ENCODE measurements at regions not wholly inside any gene's neighbourhood (a gene's known extent, or its start where the extent isn't known, plus 50 kb on each side); places are given as distances from the start of the nearest gene placed in this dataset.

- Mint-ChIP-seq H3K27ac (no peak overlapping the region), H3K4me1 (peaks cover 9 to 14% of the 10 kb centered on the region in 2 donors), H3K27me3 (ENCODE audit: low read depth in 3 of 3) (peaks cover 2 to 14% (median 11%) of the 10 kb centered on the region in 3 donors), H3K4me3 (no peak overlapping the region), H3K36me3 (peaks cover 0 to 7% (median 4%) of the 10 kb centered on the region in 3 donors), H3K9me3 (peaks cover 0 to 11% (median under 1%) of the 10 kb centered on the region in 6 donors)
- DNase-seq = no peak
Observed at GRCh38 chrX:39886282-39886681, 211.5 kb downstream of the BCOR start.

DNA sequence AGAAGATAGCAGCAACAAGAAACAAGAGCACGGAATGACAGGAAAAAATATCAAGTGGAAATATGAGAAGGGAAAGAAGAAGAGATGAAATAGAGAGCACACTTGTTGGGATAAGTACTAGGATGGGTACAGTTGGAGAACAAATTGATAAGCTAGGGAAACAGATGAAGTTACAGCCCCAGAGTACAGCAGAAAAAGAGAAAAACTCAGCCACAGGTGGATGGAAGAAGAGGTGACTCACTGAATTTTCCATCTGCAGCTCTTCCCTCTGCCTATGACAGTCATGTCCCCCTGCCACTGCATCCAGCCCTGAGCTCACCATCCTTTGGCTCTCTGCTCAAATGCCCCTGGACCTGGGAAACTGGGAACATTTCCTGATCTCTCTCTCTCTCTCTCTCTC is 209.0 kb downstream of the BCOR start:
- Mint-ChIP-seq H3K9me3 (peaks cover 0 to 3% (median 0%) of the 10 kb centered on the region in 6 donors), H3K27me3 (ENCODE audit: low read depth in 3 of 3) (peaks cover 2 to 15% (median 4%) of the 10 kb centered on the region in 3 donors), H3K4me3 (no peak overlapping the region)

GRCh38 chrX:39889704-39890103 is 208.1 kb downstream of the BCOR start:
- Mint-ChIP-seq H3K36me3 (peaks cover 0 to 4% (median 4%) of the 10 kb centered on the region in 3 donors), H3K27ac (no peak overlapping the region), H3K4me1 (peaks cover 2 to 6% of the 10 kb centered on the region in 2 donors), H3K27me3 (ENCODE audit: low read depth in 3 of 3) (peaks cover 2 to 16% (median 4%) of the 10 kb centered on the region in 3 donors), H3K9me3 (no peaks in the 10 kb centered on the region), H3K4me3 (no peak overlapping the region)
- no peak for DNase-seq

More for the DNA sequence above, 209.0 kb downstream of the BCOR start:
- Mint-ChIP-seq H3K36me3 (peaks cover 0 to 4% (median 4%) of the 10 kb centered on the region in 3 donors), H3K27ac (no peak overlapping the region), H3K4me1 (peaks cover 5 to 10% of the 10 kb centered on the region in 2 donors)
- no peak for DNase-seq

GRCh38 chrX:39890807-39891206 is 207.0 kb downstream of the BCOR start:
- Mint-ChIP-seq H3K4me1 (peaks cover 2 to 6% of the 10 kb centered on the region in 2 donors), H3K36me3 (peaks cover 0 to 4% (median 4%) of the 10 kb centered on the region in 3 donors), H3K9me3 (no peaks in the 10 kb centered on the region), H3K27me3 (ENCODE audit: low read depth in 3 of 3) (peaks cover 2 to 21% (median 4%) of the 10 kb centered on the region in 3 donors), H3K27ac (no peak overlapping the region), H3K4me3 (no peak overlapping the region)
- no peak for DNase-seq

GRCh38 chrX:39891781-39892180 is 206.0 kb downstream of the BCOR start:
- Mint-ChIP-seq H3K36me3 (peaks cover 0 to 4% (median 4%) of the 10 kb centered on the region in 3 donors), H3K27ac (no peak overlapping the region), H3K4me1 (peaks cover 2 to 6% of the 10 kb centered on the region in 2 donors), H3K27me3 (ENCODE audit: low read depth in 3 of 3) (peaks cover 2 to 21% (median 2%) of the 10 kb centered on the region in 3 donors), H3K9me3 (no peaks in the 10 kb centered on the region), H3K4me3 (no peak overlapping the region)
- no peak for DNase-seq

- H3K9me3 Mint-ChIP-seq = no peaks in the 10 kb centered on the region
- H3K4me3 Mint-ChIP-seq = no peak overlapping the region
- no peak overlapping the region for H3K27ac Mint-ChIP-seq
- peaks cover 0 to under 1% (median under 1%) of the 10 kb centered on the region in 3 donors for H3K36me3 Mint-ChIP-seq
- peaks cover 0 to 24% (median 2%) of the 10 kb centered on the region in 3 donors for H3K27me3 Mint-ChIP-seq (ENCODE audit: low read depth in 3 of 3)
- DNase-seq = no peak
- H3K4me1 Mint-ChIP-seq = peaks cover 2 to 6% of the 10 kb centered on the region in 2 donors
Observed at GRCh38 chrX:39893417-39894338, 204.1 kb downstream of the BCOR start.

DNA sequence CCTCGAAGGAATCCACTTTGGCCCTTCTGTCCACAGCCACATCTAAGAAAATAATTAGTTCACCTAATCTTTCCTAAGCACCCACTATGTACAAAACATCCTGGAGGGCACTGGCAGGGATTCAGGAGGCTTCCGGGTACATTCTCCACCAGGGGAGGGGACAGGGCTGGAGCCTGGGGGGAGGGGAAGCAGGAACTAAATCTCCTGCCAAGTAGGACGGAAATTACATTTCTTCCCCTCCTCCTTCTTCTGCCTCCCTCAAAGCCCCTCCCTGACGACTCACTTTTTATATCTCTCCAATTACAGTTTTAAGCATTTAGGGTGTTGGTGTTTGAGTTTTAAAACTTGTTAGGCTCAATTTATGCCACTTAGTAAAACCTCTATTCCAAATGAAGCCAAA is 203.1 kb downstream of the BCOR start:
- H3K4me3 Mint-ChIP-seq = no peak overlapping the region
- no peak for DNase-seq
- no peaks in the 10 kb centered on the region for H3K36me3 Mint-ChIP-seq
- peaks cover 2 to 20% (median 2%) of the 10 kb centered on the region in 3 donors for H3K27me3 Mint-ChIP-seq (ENCODE audit: low read depth in 3 of 3)
- no peaks in the 10 kb centered on the region for H3K9me3 Mint-ChIP-seq
- H3K4me1 Mint-ChIP-seq = peaks cover 2 to 6% of the 10 kb centered on the region in 2 donors
- H3K27ac Mint-ChIP-seq = no peak overlapping the region

DNA sequence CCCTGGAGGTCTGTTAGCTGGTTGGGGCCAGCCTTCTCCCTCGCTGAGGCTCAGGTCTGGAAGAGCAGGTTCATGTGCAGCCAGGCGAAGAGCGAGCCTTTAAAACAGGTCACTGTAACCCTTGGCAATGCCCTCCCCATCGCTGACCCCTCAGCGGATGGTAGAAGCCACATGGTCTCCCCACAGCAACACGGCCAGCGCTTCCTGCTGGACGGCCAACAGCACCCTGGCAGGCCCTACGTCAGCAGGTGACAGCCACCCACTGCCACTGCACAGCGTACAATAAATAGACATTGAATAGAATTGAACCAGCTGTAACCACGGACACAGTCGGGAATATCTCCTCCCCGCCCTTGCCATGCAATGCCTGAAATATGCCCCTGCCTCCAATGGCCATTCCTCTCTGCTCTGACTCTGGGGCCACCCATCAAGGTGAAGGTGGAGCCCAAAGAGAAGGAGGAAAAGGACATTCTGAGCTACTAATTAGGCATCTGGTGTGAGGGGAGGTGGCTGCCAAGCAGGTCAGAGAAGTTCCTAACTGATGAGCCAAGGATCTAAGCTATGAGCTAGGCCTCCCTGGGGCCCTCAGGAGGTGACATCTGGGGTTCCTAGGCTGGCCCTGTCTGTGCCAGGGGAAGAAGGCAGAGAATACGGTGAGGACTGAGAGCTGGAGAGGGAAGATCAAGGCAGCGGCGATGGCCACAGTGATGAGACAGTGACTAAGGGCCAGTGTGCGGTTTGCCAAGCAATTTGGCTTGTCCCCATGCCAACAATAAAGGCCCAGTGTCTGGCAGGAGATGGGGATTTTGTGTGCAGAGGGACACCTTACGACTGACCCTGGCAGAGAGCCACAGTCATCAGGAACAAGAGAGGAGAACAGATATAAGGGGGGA is 202.3 kb downstream of the BCOR start:
- Mint-ChIP-seq H3K4me1 (peaks cover 2 to 6% of the 10 kb centered on the region in 2 donors), H3K9me3 (no peaks in the 10 kb centered on the region), H3K36me3 (no peaks in the 10 kb centered on the region), H3K4me3 (no peak overlapping the region), H3K27me3 (ENCODE audit: low read depth in 3 of 3) (peaks cover 0 to 17% (median 4%) of the 10 kb centered on the region in 3 donors), H3K27ac (peak overlapping the region in 1 of 6 donors; percentile 7)
- no peak for DNase-seq

DNA sequence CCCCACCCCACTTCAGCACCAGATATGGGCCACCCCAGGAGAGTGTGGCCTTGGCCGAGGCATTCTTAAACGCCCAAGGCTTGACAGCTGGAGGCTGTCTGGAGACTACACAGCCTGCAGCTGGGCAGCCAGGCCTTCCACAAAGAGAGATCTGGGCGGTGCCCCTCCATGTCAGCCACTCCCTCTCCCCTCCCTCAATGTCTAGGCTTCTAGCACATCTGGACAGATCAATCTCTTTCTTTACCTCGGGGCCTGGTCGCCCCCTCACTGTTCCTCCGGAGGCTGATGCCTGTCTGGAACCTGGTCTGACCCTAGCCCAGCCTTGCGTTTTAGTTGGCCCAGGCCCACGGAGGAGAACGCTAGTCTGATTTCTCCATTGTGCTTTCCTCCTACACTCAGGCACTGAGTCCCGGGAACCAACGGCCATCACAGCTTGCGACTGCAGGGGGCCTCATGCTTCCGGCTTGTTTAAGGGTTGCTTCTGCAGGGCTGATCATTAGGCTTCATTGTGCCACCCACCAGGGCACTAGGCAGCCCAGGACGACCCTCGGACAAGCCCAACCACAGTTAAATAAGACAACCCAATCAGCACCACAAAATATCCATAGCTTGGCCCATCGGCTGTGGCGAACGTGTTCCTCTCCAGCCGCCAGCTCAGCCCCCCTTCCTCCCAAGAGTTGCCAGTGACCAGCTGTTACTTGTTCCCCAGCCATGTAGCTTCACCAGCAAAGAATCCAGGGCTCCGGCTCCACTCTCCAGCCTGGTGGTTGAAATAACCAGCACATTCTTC is 200.6 kb downstream of the BCOR start:
- Mint-ChIP-seq H3K27ac (no peak overlapping the region), H3K9me3 (no peaks in the 10 kb centered on the region), H3K4me1 (peaks cover 0 to 6% of the 10 kb centered on the region in 2 donors), H3K4me3 (no peak overlapping the region), H3K36me3 (no peaks in the 10 kb centered on the region), H3K27me3 (ENCODE audit: low read depth in 3 of 3) (peaks cover 0 to 17% (median 8%) of the 10 kb centered on the region in 3 donors)
- DNase-seq = no peak

- H3K36me3 Mint-ChIP-seq = no peaks in the 10 kb centered on the region
- no peak overlapping the region for H3K4me3 Mint-ChIP-seq
- no peak overlapping the region for H3K27ac Mint-ChIP-seq
- DNase-seq = no peak
- H3K4me1 Mint-ChIP-seq = peaks cover 0 to 6% of the 10 kb centered on the region in 2 donors
- H3K9me3 Mint-ChIP-seq = no peaks in the 10 kb centered on the region
- H3K27me3 Mint-ChIP-seq (ENCODE audit: low read depth in 3 of 3) = peaks cover 0 to 17% (median 8%) of the 10 kb centered on the region in 3 donors
Observed at GRCh38 chrX:39897741-39898097, 200.0 kb downstream of the BCOR start.

DNA sequence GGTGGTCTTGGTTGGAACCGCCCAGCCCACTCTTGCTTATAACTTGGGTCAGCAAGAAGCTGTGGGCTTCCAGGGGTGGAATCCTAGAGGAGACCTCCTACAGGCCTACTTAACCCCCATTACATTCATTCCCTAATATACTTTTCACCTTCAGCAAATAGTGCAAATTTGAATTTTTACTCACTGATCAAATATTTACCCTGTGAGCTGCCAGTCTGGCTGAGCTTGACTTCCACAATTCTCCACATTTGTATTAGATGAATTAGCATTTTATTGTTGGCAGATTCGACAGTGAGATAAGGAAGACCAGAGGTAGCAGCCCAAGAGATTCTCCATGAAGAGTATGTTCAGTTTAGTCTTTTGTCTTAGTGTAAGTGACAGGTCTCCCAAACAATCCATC is 199.6 kb downstream of the BCOR start:
- H3K4me1 Mint-ChIP-seq = peaks cover 0 to 6% of the 10 kb centered on the region in 2 donors
- H3K27ac Mint-ChIP-seq = no peak overlapping the region
- peaks cover 0 to 1% (median 0%) of the 10 kb centered on the region in 3 donors for H3K36me3 Mint-ChIP-seq
- H3K4me3 Mint-ChIP-seq = no peak overlapping the region
- DNase-seq = no peak
- H3K9me3 Mint-ChIP-seq = no peaks in the 10 kb centered on the region
- peaks cover 0 to 17% (median 8%) of the 10 kb centered on the region in 3 donors for H3K27me3 Mint-ChIP-seq (ENCODE audit: low read depth in 3 of 3)

- Mint-ChIP-seq H3K9me3 (no peaks in the 10 kb centered on the region), H3K36me3 (peaks cover 0 to 4% (median 0%) of the 10 kb centered on the region in 3 donors), H3K27me3 (ENCODE audit: low read depth in 3 of 3) (peaks cover 0 to 14% (median 8%) of the 10 kb centered on the region in 3 donors), H3K27ac (no peak overlapping the region), H3K4me3 (no peak overlapping the region), H3K4me1 (no peaks in the 10 kb centered on the region)
- DNase-seq = no peak
Observed at GRCh38 chrX:39899059-39899458, 198.7 kb downstream of the BCOR start.

Measured in immature natural killer cell (primary cell).